HG02981 (cell line): ENCODE measurements at regions not wholly inside any gene's neighbourhood (a gene's known extent, or its start where the extent isn't known, plus 50 kb on each side); places are given as distances from the start of the nearest gene placed in this dataset.
"Not testable (repeated sequence)": the region's sequence is repeated elsewhere in the genome, so short reads cannot be mapped to it uniquely, and the experiment has no call there.

ENCODE experiments used
- ATAC-seq: cut with Tn5 transposase; IDR thresholded peaks from one replicate; pipeline ENCODE4 v1.9.1; 2021; ENCODE audit warnings: mild to moderate bottlenecking, moderate library complexity; ENCODE audit not compliant: unreplicated experiment

DNA sequence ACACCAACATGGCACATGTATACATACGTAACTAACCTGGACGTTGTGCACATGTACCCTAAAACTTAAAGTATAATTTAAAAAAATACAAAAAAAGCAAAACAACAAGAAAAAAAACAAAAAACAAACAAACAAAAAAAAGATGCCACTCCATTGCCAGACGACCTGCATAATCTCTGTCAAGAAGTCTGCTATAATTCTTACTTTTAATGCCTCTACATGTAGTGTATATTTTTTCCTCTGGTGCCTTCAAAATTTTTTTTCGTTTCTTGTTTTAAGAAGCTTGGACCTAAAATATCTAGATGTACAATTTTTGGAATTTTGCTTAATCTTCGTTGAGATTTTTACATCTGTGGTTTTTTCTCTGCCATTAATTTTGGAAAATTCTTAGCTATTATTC is 235.6 kb upstream of the ZNF521 start:
- ATAC-seq = no peak

DNA sequence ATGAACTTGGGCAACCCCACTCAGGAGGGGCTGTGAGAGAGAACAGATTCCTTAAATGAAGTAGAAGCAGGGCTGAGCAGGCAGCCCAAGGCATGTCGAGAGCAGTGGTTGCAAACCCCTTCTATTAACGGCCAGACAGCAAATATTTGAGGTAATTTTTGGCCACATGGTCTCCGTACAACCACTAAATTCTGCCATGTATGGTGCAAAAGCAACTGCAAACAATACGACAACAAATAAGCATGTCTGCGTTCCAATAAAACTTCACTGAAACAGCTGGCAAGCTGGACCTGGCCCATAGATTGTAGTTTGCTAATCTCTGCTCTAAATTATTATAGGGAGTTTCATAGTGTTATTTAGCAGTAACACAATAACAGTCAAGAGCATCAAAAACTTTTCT is 217.0 kb upstream of the ZNF521 start:
- no peak for ATAC-seq

- ATAC-seq = no peak
Observed at GRCh38 chr18:25563816-25564683, 212.1 kb upstream of the ZNF521 start.

DNA sequence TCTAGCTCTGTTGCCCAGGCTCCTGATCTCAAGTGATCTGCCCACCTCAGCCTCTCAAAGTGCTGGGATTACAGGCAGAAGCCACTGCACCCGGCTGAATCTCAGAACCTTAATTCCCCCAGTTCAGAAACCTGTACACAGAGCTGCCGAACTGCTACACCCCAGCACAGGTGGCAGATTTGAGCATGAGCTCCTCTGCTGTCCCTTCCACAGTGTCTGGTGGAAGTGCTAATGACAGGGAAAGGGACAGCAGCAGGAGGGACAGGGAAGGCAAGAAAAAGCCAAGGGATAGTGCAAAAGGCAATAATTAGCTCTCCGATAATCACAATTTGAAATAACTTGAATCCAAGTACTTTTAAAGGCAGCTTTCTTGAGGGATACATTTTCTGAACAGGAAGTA is 211.4 kb upstream of the ZNF521 start:
- ATAC-seq = no peak

DNA sequence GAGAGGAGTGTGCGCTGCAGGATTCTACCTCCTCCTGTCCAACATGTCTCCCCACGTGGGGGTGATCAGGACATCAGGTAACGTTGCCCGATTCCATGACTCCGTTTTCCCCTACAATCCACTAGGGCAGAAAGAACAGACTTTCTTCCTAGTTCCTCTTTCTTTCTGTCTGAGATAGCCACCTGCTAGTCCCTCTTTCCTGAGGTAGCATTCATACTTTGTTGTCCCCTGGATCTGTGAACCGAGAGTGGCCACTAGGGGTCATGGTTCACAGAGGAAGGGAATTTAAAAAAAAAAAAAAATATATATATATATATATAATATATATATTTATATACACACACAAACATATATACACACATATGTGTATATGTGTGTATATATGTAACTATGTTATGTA is 210.0 kb upstream of the ZNF521 start:
- ATAC-seq = no peak

GRCh38 chr18:25560369-25560768 is 208.4 kb upstream of the ZNF521 start:
- ATAC-seq = no peak

GRCh38 chr18:25557011-25557410 is 205.0 kb upstream of the ZNF521 start:
- ATAC-seq = no peak

DNA sequence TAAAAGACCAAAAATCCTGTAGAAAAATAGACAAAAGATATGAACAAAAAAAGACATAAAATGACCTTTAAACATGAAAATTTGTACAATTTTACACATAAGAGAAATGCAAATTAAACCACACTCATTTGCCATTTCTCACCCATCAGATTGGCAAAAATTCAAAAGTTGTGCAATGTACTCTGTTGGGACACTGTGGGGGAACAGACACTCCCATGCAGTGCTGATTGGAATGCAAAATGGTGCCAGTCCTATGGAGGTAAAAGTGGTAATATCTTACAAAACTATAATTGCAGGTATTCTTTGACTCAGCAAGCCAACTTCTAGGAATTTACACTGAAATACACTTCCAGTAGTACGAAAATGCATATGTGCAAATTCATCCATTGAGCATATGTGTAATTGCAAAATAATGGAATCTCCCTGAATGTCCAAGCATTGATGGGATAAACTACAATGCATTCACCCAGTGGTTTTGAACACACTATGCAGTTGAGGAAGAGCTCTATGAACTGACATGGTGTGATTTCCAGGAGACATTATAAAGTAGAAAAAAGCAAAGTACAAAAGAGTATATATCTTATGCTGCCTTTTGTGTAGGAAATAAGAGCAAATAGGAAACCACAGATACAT is 201.8 kb upstream of the ZNF521 start:
- ATAC-seq = no peak

DNA sequence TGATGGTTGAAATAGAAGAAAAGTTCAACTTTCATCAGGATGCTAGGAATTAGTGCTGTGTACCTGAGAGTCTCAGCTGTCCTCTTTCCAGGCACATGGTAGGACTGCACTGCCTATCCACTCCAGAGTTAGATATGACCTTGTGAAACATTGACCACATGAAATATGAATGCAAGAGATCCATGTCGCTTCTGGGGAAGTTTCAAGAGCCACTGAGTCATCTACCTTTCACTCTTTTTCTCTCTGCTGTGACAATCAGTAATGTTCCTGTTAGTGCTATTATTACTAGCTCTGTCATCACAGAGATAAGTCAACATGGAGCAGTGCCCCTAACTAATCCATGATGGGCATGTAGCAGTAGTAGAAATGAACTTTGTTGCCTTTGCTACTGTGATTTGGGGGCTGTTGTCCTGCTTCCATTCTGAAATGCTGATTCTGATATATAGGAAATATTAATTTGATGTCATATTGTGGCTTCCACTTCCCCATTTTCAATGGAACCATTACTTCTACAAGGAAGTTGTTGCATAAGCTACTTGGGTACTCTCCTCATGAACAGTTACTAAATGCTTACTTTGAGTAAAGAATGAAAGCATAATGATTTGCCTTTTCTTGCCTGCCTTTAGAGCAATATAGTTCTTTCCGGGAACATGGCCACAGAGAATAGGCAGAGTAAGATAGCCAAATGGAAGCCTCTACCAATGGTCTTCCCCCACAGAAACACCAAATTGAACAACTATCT is 192.8 kb upstream of the ZNF521 start:
- ATAC-seq = no peak

GRCh38 chr18:25538175-25538922 is 186.4 kb upstream of the ZNF521 start:
- ATAC-seq = no peak

DNA sequence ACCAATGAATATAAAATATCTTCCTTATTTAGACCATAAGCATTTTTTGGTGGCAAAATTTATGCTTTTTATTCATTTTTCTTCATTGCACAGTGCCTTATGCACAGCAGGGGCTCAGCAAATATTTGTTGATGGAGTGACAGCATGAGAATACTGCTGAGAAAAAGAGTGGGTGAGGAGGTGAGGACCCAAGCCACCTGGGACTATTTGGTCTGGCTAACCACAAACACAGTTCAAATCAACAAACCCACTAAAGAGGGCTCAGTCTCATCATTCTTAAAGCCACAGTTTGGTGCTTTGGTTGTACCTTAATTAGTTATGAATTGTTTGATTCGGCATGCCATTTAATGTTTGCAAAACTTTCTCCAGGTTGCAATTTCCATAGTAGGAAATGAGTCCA is 183.5 kb upstream of the ZNF521 start:
- no peak for ATAC-seq

- no peak for ATAC-seq
Observed at GRCh38 chr18:25534401-25534800, 182.4 kb upstream of the ZNF521 start.

- no peak for ATAC-seq
Observed at GRCh38 chr18:25533218-25533617, 181.3 kb upstream of the ZNF521 start.

DNA sequence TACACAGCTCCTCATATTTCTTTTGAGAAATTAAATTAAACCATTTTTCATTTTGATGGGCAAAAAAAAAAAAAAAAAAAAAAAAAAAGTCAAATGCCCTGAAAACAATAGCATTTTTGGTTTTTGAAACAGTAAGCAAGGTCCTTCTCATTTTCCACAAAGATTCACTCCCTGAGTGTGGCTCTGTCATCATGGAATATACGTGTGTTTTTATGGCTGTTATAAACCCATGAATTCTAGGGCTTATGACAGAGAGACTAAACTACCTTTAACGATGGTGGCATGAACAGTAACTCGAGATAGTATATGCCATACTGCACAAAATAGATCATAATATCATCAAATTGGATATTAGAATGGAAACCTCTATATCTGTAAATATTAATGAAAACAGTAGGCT is 179.2 kb upstream of the ZNF521 start:
- no peak for ATAC-seq

DNA sequence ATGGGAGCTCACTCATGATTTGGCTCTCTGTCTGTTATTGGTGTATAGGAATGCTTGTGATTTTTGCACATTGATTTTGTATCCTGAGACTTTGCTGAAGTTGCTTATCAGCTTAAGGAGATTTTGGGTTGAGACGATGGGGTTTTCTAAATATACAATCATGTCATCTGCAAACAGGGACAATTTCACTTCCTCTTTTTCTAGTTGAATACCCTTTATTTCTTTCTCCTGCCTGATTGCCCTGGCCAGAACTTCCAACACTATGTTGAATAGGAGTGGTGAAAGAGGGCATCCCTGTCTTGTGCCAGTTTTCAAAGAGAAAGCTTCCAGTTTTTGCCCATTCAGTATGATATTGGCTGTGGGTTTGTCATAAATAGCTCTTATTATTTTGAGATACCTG is 173.8 kb upstream of the ZNF521 start:
- not testable (repeated sequence) for ATAC-seq

DNA sequence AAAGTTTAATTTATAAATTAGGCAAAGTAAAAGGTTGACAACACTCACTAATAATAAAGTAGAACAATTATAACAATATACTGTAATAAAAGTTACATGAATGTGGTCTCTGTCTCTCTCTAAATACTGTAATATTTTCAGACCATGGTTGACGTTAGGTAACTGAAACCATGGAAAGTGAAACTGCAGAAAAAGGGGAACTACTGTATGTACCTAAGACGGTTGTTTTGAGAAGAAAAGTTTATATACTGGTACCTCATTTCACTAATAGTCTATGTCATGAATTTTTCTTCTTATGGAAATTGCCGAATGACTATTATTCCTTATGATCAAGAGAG is 166.7 kb upstream of the ZNF521 start:
- ATAC-seq = peak; percentile 98

- ATAC-seq = peak; percentile 25
Observed at GRCh38 chr18:25517881-25518715, 166.1 kb upstream of the ZNF521 start.

DNA sequence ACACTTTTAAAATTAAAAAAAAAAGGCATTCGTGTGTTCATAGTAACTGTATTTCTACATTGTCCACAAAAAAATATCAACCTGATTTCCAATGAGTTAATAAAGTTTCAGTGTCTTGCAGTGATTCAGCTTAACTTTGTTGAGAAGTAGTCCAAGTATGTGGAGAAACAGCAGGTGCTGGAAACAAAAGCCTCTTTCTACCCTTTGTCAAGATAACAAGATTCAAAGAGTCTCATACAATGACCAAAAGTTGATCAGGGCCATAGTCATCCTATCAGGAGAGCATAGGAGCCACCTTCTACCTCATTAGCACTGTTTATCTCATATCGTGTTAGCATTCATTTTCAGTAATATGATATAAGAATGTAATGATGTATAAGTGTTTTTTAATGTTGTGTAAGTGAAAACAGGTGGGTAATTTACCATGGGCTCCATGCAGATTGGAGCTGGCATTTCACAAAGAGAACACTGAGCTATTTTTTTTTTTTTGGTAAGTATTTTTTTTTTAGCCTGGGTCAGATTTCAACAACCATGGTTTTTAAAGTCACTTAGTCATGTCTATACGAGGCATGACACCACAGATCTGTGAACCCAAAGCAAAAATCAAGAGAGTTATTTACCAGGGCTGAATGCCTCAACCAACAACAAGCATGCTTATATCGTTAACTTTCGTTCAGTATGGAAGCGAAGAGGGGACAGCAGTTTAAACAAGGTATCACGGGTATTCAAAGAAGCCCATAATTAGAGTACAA is 165.0 kb upstream of the ZNF521 start:
- no peak for ATAC-seq

DNA sequence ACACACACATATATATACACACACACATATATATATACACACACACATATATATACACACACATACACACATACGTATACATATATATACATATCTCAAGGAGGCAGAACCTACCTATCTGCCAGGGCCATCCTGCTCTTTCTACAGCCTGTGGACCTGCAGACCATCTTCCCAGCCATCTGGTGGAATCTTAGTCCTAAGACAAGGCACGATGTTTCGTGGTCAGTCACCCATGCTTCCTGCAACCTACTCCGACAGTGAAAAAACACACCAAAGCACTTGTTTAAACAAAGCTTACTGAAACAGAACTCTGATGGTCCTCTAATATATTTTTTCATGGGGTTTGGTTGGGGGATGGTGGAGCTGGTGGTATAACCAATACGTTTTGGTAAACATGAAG is 164.2 kb upstream of the ZNF521 start:
- ATAC-seq = no peak

- no peak for ATAC-seq
Observed at GRCh38 chr18:25510096-25510495, 158.1 kb upstream of the ZNF521 start.
